ENCODE measurements at regions not wholly inside any gene's neighbourhood (a gene's known extent, or its start where the extent isn't known, plus 50 kb on each side); places are given as distances from the start of the nearest gene placed in this dataset.

DNA sequence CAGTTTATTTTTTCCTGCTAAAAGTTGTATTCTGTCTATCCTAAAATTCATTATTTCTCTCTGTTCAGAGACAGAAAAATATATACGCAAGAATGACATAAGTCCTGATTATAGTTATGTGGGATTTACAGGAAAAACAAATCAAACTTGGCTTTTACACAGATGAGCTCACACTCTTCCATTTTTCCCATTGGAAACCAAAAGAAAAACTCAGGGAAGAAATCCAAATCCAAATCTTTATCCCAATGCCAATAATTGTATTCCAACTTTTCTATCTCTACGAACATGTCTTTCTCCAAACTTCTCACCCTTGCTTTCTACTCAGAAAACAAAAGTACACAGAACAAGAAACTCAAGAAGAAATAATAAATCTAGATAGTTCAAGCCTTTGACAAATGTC is 249.1 kb upstream of the TMEFF2 start:
- TF ChIP-seq POLR2AphosphoS5 (IDR thresholded peaks at IDR 0.05; ENCODE audit: low read depth, low read length) (no peak), TBP (IDR thresholded peaks at IDR 0.05; ENCODE audit: low read depth, low read length) (no peak), ZNF274 (IDR thresholded peaks at IDR 0.05; ENCODE audit: borderline replicate concordance, extremely low read depth, low read length) (no peak), GABPA (IDR thresholded peaks at IDR 0.05; ENCODE audit: borderline replicate concordance, insufficient read depth, low read length) (no peak), EZH2 (IDR thresholded peaks at IDR 0.05; ENCODE audit: low read depth, low read length, severe bottlenecking) (no peak), POU5F1 (IDR thresholded peaks at IDR 0.05; ENCODE audit: low read depth, low read length) (no peak), GTF2F1 (IDR thresholded peaks at IDR 0.05; ENCODE audit: borderline replicate concordance, low read depth, low read length) (no peak)
- TF ChIP-seq, protein P1, sequence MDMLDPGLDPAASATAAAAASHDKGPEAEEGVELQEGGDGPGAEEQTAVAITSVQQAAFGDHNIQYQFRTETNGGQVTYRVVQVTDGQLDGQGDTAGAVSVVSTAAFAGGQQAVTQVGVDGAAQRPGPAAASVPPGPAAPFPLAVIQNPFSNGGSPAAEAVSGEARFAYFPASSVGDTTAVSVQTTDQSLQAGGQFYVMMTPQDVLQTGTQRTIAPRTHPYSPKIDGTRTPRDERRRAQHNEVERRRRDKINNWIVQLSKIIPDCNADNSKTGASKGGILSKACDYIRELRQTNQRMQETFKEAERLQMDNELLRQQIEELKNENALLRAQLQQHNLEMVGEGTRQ (IDR thresholded peaks at IDR 0.05; ENCODE audit: low read length), result no peak
- TF ChIP-seq, protein P2, sequence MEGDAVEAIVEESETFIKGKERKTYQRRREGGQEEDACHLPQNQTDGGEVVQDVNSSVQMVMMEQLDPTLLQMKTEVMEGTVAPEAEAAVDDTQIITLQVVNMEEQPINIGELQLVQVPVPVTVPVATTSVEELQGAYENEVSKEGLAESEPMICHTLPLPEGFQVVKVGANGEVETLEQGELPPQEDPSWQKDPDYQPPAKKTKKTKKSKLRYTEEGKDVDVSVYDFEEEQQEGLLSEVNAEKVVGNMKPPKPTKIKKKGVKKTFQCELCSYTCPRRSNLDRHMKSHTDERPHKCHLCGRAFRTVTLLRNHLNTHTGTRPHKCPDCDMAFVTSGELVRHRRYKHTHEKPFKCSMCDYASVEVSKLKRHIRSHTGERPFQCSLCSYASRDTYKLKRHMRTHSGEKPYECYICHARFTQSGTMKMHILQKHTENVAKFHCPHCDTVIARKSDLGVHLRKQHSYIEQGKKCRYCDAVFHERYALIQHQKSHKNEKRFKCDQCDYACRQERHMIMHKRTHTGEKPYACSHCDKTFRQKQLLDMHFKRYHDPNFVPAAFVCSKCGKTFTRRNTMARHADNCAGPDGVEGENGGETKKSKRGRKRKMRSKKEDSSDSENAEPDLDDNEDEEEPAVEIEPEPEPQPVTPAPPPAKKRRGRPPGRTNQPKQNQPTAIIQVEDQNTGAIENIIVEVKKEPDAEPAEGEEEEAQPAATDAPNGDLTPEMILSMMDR (IDR thresholded peaks at IDR 0.05; ENCODE audit: control extremely low read depth in 1 of 3, insufficient read depth in 1 of 3, low read depth in 1 of 3, low read length in 3 of 3), result no peak
